ENCODE measurements at regions not wholly inside any gene's neighbourhood (a gene's known extent, or its start where the extent isn't known, plus 50 kb on each side); places are given as distances from the start of the nearest gene placed in this dataset.

GRCh38 chr9:22740781-22741180 is 294.2 kb downstream of the DMRTA1 start:
- H3K27ac ChIP-seq, result no peak overlapping the region
- TF ChIP-seq CTCF (IDR thresholded peaks at IDR 0.05), result no peak
- no peak for TF ChIP-seq ZFX (IDR thresholded peaks at IDR 0.05; ENCODE audit: borderline replicate concordance)

GRCh38 chr9:22742401-22742800 is 295.8 kb downstream of the DMRTA1 start:
- H3K27ac ChIP-seq, result no peak overlapping the region
- TF ChIP-seq CTCF (IDR thresholded peaks at IDR 0.05) (no peak), ZFX (IDR thresholded peaks at IDR 0.05; ENCODE audit: borderline replicate concordance) (no peak)

GRCh38 chr9:22773501-22774220 is 327.0 kb downstream of the DMRTA1 start:
- TF ChIP-seq CTCF (IDR thresholded peaks at IDR 0.05), result no peak
- TF ChIP-seq ZFX (IDR thresholded peaks at IDR 0.05; ENCODE audit: borderline replicate concordance), result no peak
- no peak overlapping the region for H3K27ac ChIP-seq

GRCh38 chr9:22790329-22790728 is 343.7 kb downstream of the DMRTA1 start:
- H3K27ac ChIP-seq, result no peak overlapping the region
- TF ChIP-seq CTCF (IDR thresholded peaks at IDR 0.05), result no peak
- no peak for TF ChIP-seq ZFX (IDR thresholded peaks at IDR 0.05; ENCODE audit: borderline replicate concordance)

GRCh38 chr9:22808876-22809275 is 362.3 kb downstream of the DMRTA1 start:
- no peak for TF ChIP-seq ZFX (IDR thresholded peaks at IDR 0.05; ENCODE audit: borderline replicate concordance)
- no peak for TF ChIP-seq CTCF (IDR thresholded peaks at IDR 0.05)
- H3K27ac ChIP-seq, result no peak overlapping the region

GRCh38 chr9:22809371-22809770 is 362.7 kb downstream of the DMRTA1 start:
- H3K27ac ChIP-seq, result no peak overlapping the region
- TF ChIP-seq ZFX (IDR thresholded peaks at IDR 0.05; ENCODE audit: borderline replicate concordance) (no peak), CTCF (IDR thresholded peaks at IDR 0.05) (no peak)

GRCh38 chr9:22813529-22813928 is 366.9 kb downstream of the DMRTA1 start:
- TF ChIP-seq CTCF (IDR thresholded peaks at IDR 0.05) (peak; percentile 77), ZFX (IDR thresholded peaks at IDR 0.05; ENCODE audit: borderline replicate concordance) (no peak)
- no peak overlapping the region for H3K27ac ChIP-seq
